ENCODE measurements at regions not wholly inside any gene's neighbourhood (a gene's known extent, or its start where the extent isn't known, plus 50 kb on each side); places are given as distances from the start of the nearest gene placed in this dataset.

GRCh38 chr6:43846556-43846955, 76.5 kb downstream of the VEGFA start:
- no peaks in the 10 kb centered on the region for H3K27me3 ChIP-seq (ENCODE audit: control insufficient read depth in 2 of 2, insufficient read depth in 2 of 2, low read length in 2 of 2)
- H3K4me3 ChIP-seq (replicated peaks in 1 of 3; ENCODE audit: low read depth in 2 of 3, low read length in 3 of 3) = no peak overlapping the region
- H3K9ac ChIP-seq (ENCODE audit: insufficient read depth, low read length, poor library complexity, severe bottlenecking) = no peak overlapping the region
- no peaks in the 10 kb centered on the region for H3K4me1 ChIP-seq (ENCODE audit: control insufficient read depth in 1 of 2, insufficient read depth in 2 of 2, low read length in 2 of 2)
- Mint-ChIP-seq H3K27ac (no peak overlapping the region), H3K27me3 (ENCODE audit: low read depth in 3 of 3) (peaks cover 4 to 9% (median 4%) of the 10 kb centered on the region in 3 donors), H3K9me3 (no peaks in the 10 kb centered on the region), H3K4me1 (peaks cover 8% of the 10 kb centered on the region), H3K4me3 (no peak overlapping the region), H3K36me3 (no peaks in the 10 kb centered on the region)
- H3K9me3 ChIP-seq (replicated peaks in 1 of 2; ENCODE audit: control insufficient read depth in 1 of 2, insufficient read depth in 1 of 2, low read length in 2 of 2) = no peaks in the 10 kb centered on the region
- no peak overlapping the region for H3K27ac ChIP-seq (ENCODE audit: low read depth in 1 of 2, low read length in 2 of 2)
- H2AFZ ChIP-seq (ENCODE audit: insufficient read depth, low read depth, low read length, poor library complexity, severe bottlenecking) = no peak overlapping the region
- no peak for DNase-seq
- intact Hi-C loops (cut with micrococcal nuclease) = no loop called here
- WGBS (ENCODE audit: insufficient coverage) = no CpG with 5 or more reads among the region's 8 CpGs
- no peaks in the 10 kb centered on the region for H3K79me2 ChIP-seq (ENCODE audit: insufficient read depth, low read length)
- no peak for TF ChIP-seq CTCF (IDR thresholded peaks at IDR 0.05)
- H4K20me1 ChIP-seq (ENCODE audit: insufficient read depth, low read length) = no peaks in the 10 kb centered on the region
- no peaks in the 10 kb centered on the region for H3K36me3 ChIP-seq (replicated peaks in 1 of 2; ENCODE audit: control insufficient read depth in 1 of 2, insufficient read depth in 2 of 2, low read length in 2 of 2)
- H3K4me2 ChIP-seq (replicated peaks; ENCODE audit: extremely low read depth, low read length, poor library complexity, severe bottlenecking) = no peak overlapping the region

- no peaks in the 10 kb centered on the region for H3K4me1 ChIP-seq (ENCODE audit: control insufficient read depth in 1 of 2, insufficient read depth in 2 of 2, low read length in 2 of 2)
- Mint-ChIP-seq H3K36me3 (no peaks in the 10 kb centered on the region), H3K27me3 (ENCODE audit: low read depth in 3 of 3) (peaks cover 4 to 9% (median 6%) of the 10 kb centered on the region in 3 donors), H3K9me3 (no peaks in the 10 kb centered on the region), H3K4me1 (peaks cover 8% of the 10 kb centered on the region), H3K27ac (no peak overlapping the region), H3K4me3 (no peak overlapping the region)
- no peak overlapping the region for H3K4me3 ChIP-seq (replicated peaks in 1 of 3; ENCODE audit: low read depth in 2 of 3, low read length in 3 of 3)
- no CpG with 5 or more reads among the region's 3 CpGs for WGBS (ENCODE audit: insufficient coverage)
- H3K27ac ChIP-seq (ENCODE audit: low read depth in 1 of 2, low read length in 2 of 2) = no peak overlapping the region
- no peak overlapping the region for H2AFZ ChIP-seq (ENCODE audit: insufficient read depth, low read depth, low read length, poor library complexity, severe bottlenecking)
- H3K4me2 ChIP-seq (replicated peaks; ENCODE audit: extremely low read depth, low read length, poor library complexity, severe bottlenecking) = no peak overlapping the region
- H3K79me2 ChIP-seq (ENCODE audit: insufficient read depth, low read length) = no peaks in the 10 kb centered on the region
- H4K20me1 ChIP-seq (ENCODE audit: insufficient read depth, low read length) = no peaks in the 10 kb centered on the region
- intact Hi-C loops (cut with micrococcal nuclease) = no loop called here
- no peaks in the 10 kb centered on the region for H3K36me3 ChIP-seq (replicated peaks in 1 of 2; ENCODE audit: control insufficient read depth in 1 of 2, insufficient read depth in 2 of 2, low read length in 2 of 2)
- H3K27me3 ChIP-seq (ENCODE audit: control insufficient read depth in 2 of 2, insufficient read depth in 2 of 2, low read length in 2 of 2) = no peaks in the 10 kb centered on the region
- no peak for TF ChIP-seq CTCF (IDR thresholded peaks at IDR 0.05)
- DNase-seq = no peak
- no peaks in the 10 kb centered on the region for H3K9me3 ChIP-seq (replicated peaks in 1 of 2; ENCODE audit: control insufficient read depth in 1 of 2, insufficient read depth in 1 of 2, low read length in 2 of 2)
- no peak overlapping the region for H3K9ac ChIP-seq (ENCODE audit: insufficient read depth, low read length, poor library complexity, severe bottlenecking)
Measured at GRCh38 chr6:43845646-43846045, 75.6 kb downstream of the VEGFA start.

All from CD14-positive monocyte (primary cell).